ENCODE measurements at regions not wholly inside any gene's neighbourhood (a gene's known extent, or its start where the extent isn't known, plus 50 kb on each side); places are given as distances from the start of the nearest gene placed in this dataset.
"Not testable (repeated sequence)": the region's sequence is repeated elsewhere in the genome, so short reads cannot be mapped to it uniquely, and the experiment has no call there.

DNA sequence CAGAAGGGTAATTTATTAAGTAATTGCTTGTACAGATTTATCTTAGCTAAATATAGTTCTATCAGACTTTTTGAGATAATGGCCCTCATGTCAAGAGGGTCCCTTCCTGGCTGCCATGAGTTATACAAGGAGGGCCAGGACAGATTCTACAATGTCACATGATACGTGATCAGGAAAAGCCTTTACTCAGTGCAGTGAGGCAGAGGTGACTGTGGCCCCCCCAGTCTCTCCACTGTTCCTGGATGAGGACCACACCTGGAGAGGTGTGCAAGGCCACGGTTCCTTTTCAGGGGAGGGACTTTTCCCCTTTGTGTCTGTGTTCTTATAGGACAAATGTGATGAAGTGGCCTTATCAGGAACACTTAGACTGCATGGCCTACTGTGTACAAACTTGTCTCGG lies 54.3 kb upstream of the LRCH1 start:
- no peak for DNase-seq

DNA sequence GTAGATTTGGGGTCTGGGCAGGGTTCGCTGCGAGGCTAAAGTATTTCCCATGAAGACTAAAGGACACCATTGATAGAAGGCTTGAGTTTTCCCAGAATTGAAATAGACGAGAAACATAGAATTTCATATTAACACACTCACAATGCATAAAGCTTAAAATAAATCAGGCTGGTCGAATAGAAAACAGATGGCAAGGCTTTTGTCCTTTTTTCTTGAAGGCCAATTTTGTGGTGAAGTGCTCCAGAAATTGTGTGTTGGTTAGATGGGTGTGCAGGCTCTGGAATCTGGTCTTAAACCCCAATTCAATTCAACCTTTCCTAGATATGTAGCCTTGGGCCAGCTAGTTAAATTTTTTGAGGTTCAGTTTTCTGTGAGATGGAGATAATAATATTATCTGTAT lies 56.9 kb upstream of the LRCH1 start:
- DNase-seq, result no peak

DNA sequence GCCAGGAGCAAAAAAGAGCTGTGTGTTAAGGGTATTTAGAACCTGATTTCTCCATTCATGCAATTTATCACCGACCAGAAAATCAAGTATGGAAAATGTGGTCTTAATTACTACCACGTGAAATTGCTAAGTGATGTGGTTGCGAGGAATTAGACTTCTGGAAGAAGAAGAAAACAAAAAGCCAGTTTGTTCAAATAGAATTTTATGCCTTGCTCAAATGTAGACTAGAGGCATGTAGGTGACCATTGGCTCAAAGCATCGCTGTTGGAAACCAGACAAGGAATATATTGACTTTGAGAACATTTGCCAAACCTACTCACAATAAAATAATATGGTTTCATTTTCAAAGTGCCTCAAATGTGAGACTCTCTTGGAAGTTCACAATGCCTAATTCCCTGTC lies 57.3 kb upstream of the LRCH1 start:
- no peak for DNase-seq

DNA sequence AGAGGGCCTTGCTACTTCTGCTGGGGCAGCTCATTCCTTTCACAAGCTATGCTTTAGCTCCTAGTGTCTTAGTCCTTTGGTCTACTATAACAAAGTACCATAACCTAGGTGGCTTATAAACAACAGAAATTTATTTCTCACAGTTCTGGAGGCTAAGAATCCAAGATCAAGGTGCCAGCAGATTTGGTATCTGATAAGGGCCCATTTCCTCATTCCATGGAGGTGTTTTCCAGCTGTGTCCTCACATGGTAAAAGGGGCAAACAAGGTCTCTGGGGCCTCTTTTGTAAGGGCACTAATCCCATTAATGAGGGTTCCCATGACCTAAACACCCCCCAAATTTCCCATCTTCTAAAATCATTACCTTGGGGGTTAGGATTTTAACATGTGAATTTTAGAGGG lies 57.9 kb upstream of the LRCH1 start:
- DNase-seq, result no peak

DNA sequence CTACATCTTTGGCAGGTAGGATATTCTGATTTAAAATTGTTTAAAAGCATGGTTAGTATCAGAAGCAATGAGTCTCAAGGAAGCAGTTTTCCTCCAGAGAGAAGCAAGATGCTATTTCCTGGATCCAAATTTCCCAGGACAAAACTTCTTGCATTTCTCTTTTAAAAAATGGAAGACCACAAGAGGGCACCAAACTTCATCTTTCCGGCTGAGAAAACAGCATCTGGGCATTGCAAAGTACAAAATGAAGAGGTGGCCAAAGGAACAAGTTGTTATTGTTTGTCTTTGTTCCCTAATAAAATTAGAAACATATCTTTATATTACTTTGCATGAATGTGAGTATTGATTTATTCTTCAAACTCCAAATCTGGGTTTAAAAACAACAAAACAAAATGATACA lies 60.0 kb upstream of the LRCH1 start:
- DNase-seq, result peak; percentile 60

DNA sequence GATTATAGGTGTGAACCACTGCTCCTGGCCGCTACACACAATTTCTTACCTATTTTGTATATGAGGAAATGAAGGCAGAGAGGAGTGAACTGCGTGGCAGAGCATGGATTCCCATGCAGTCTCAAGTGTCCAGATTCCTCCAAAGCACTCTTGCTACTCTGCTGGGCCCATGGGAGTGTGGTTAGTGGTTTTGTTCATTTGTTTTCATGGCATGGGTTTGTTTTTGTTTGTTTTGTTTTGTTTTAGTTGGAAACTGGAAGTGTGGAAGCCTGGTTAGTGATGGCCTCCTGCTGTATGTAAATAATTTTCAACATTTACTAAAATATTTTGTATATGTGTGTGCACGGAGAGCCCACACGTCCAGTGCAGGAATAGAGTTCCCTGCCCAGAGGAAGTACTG lies 61.3 kb upstream of the LRCH1 start:
- DNase-seq, result no peak

DNA sequence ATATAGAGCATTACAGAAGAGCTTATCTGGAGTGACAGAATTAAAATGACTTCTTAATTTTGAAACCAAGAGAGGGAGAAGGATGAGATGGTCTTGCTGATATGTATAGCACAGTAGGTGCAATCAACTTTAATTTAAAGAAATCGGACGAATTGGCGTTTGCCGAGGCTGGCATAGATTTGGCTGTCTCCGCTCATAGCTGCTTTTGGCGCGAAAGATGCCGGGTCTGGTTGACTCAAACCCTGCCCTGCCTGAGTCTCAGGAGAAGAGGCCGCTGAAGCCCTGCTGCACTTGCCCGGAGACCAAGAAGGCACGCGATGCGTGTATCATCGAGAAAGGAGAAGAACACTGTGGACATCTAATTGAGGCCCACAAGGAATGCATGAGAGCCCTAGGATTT lies 62.3 kb upstream of the LRCH1 start:
- not testable (repeated sequence) for DNase-seq

DNA sequence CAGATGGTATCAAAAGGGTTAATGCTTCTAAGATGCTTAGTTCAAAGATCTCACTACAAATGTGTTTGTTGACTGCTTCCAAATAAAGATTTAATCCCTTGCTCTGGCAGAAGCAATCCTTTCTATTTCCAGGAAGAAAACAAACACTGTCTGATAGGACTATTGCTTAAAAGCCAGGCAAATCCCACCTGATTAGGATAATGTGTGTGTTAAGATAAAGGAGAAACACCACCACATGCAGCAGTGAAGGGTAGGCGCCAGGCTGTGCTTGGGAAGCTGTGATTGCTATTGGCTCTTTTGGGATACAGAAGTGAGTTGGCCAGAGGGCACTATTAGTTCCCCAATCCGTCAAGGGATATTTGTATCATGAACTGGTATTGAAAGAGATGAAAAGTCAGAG lies 62.8 kb upstream of the LRCH1 start:
- DNase-seq, result no peak

DNA sequence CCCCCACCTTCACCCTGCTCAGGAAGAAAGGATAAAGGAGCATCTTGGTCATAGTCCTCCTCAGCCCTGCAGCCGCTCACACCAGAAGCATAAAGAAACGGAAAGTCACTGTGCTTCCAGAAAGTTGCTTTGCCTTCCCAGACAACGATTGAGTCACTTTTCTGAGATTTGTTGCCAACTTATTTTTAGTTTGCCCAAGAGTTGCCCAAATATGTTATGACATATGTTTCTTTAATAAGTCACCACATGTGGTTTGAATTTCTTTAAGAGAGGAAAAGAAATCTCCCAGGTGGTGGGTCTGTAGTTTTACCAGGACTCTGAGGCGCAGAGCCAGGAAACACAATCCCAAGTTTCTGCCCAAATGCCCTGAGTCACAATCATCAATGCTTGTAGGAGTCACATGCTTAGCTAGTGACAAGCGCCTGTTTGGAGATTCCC lies 63.4 kb upstream of the LRCH1 start:
- DNase-seq, result no peak

DNA sequence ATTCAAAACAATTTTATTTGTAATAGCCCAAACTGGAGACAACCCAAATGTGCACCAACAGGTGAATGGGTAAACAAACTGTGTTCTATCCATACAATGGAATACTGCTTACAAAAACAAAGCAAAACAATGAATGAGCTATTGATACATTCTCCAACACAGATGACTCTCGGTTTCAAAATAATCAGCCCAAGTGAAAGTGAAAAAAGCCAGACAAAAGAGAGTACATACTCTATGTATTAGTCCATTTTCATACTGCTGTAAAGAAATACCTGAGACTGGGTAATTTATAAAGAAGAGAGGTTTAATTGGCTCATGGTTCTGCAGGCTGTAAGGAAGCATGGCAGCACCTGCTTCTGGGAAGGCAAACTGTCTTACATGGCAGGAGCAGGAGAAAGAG lies 65.2 kb upstream of the LRCH1 start:
- no peak for DNase-seq

DNA sequence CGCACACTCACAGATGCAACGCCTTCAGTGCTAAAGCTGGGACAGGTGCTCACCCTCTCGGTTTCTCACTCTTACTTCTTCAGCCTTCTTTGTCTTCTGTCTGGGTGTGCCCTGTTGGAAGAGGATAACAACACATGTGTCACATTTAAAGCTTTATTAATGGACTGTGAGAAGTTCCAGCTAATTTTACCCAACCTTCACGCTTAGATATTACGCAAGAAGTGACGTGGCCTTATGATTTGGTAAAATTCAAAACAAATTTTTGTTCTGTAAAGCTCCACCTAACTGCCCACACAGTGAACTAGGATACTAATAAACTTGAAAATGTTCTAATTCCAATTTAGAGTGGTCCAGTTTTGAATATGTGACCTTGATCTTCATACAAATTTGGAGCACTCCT lies 66.7 kb upstream of the LRCH1 start:
- no peak for DNase-seq

DNA sequence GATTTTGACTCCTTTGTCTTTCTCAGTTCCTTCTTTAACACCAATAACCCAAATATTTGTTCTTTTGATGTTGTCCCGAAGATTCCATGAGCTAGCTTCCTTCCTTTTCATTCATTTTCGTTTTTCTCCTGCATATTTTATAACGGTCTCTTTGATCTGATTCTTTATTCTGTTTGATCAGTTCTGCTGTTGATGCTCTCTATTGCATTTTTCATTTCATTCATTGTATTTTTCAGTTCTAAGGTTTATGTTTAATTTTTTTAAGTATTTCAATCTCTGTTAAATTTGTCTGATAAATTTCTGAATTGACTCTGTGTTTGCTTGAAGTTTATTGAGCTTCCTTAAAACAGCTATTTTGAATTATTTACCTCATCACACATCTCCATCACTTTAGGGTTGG lies 68.4 kb upstream of the LRCH1 start:
- no peak for DNase-seq

DNA sequence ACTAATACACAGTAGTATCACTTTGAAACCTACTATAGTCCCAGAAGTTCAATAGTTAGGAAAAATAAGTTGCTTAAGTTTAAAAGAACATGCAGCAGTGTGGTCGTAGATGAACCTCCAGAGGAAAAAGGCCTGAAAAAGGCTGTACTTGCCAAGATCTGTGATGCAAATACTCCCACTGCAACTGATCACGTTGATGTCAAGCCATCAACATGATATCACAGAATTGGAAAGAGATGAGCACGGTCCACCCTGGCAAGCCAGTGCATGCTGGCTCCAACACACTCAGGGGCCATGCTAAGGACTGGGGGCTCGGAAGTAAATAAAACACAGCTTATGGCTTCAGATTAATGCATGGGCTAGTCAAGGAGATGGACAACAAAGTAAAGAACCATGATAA lies 71.8 kb upstream of the LRCH1 start:
- no peak for DNase-seq

DNA sequence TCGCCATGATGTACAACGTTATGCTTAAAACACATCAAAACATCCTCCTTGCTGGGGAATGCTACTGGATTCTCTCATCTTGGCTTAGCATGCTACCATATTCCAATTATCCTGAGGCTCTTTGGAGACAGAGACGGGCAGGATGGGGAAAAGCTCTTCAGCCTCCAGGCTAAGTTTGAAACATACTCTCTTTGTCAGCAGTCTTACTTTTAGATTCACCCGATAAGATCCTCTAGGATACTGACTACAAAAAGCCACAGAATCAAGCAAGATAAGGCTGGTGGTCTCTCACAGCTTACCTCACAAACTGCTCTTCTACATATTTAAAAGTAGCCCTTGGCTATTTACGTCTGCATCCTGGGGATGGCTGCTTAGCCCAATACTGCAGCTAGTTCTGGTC lies 72.8 kb upstream of the LRCH1 start:
- no peak for DNase-seq

DNA sequence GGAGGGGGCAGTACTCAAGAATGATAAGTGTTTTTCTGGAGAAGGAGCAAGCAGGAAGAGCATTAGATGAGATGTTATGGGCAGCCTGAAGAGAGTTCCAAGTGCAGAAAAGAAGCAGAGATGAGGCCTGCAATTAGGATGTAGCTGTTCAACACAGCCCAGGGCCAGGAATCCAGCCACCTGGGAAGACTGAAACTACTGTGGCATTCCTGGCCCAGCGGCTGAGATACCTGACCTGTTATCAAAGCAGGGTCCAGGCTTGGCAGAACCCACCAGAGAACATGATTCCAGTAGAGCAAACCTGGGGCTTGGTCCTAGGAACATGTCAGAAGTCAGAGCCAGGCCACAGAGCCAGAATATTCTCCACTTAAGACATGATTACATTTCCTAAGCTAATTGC lies 73.3 kb upstream of the LRCH1 start:
- DNase-seq, result no peak

DNA sequence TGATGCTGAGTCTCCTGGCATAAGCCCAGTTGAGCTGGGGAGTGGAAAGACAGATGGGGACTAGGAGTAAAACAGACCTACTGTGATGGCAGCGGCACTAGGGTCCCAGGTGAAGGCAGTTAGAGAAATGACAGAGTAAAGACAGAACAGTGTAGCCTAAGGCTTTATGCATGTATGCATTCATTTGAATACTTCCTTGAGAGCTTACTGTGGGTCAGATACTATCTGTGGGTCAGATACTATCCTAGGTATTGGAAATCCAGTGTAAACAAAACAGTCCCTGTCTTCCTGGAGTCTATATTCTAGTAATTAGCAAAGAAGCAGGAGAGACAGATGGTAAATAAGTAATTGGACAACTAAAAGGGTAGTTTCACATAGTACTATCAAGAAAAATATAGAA lies 73.7 kb upstream of the LRCH1 start:
- DNase-seq, result no peak

DNA sequence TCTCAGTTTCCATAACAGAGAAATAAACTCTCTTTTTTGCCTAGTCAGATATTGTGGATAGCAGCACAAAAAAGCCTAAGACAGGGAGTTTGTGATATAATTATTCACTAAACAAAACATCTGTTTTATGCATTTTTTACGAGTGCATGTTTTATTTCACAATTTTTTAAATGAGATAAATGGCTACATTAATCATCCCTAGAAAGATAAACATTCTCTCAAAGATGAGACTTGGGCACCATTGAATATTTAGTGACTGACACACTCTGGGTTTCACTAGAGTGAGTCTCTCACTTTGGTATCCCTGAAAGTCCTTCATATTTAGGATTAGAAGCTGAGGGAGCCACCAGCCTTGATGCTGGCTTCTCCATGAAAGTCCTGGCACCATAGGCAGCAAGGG lies 74.3 kb upstream of the LRCH1 start:
- no peak for DNase-seq

DNA sequence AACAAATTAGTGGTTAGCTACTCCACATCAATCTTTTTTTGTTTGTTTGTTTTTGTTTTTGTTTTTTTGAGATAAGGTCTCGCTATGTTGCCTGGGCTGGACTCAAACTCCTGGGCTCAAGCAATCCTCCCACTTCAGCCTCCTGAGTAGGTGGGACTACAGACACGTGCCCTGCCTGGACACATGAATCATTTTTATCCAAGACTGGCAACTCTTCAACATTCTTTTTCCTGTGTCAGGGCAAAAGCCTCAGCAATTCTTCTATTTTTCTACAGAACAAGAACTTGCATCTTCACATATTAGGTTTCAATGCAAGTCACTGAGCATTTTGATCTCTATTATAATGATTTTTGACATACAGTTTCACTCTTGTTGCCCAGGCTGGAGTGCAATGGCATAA lies 76.8 kb upstream of the LRCH1 start:
- DNase-seq, result no peak

DNA sequence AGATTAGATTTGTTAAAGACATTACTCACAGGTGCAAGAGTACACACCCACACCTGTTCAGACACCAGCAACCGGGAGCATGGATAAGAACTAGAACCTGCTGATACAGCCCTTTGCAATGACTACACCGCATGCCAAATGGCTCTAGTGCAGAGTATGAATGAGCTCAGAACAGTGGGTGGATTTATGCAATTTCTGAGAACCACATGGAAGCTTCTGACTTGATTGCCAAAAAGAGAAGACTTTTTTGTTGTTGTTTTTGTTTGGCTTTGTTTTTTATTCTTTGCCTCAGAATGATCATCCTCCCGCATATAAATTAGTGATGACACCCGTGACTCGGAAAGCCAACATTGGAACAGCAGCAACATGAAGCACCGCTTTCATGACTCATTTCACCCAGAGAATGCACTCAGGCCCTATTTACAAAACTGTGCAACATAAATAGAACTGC lies 77.4 kb upstream of the LRCH1 start:
- peak; percentile 57 for DNase-seq

DNA sequence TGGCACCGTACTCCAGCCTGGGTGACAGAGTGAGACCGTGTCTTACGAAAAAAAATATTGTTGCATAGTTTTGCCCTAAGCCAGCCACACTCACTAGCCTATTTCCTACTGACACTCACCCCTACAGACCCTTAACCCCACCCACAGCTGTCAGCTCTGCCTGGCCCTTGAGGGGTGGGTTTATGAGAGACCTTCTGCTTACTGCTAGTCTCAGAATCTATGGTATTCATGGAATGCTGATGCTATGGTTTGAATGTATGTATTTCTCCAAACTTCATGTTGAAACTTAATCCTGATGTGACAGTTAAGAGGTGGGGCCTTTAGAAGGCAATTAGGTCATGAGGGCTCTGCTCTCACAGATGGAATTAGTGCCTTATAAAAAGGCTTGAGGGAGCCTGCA lies 79.2 kb upstream of the LRCH1 start:
- DNase-seq, result no peak

DNA sequence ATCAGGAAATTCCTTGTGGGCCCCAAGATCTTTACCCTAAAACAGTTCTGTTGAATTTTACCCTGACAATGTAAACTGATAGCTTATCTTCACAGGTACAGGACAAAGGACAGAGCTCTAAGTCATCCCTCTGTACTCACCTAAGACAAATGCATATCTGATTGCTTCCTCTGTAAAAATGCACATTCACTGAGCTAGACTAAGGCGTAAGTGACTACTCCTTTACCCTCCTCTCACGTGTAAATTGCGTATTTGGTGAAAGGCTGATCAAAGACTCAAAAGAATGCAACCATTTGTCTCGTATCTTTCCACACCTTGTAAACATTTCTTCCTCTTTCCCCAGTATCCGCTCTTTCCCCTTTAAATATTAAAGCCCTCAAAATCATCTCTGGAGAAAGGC lies 80.6 kb upstream of the LRCH1 start:
- no peak for DNase-seq

DNA sequence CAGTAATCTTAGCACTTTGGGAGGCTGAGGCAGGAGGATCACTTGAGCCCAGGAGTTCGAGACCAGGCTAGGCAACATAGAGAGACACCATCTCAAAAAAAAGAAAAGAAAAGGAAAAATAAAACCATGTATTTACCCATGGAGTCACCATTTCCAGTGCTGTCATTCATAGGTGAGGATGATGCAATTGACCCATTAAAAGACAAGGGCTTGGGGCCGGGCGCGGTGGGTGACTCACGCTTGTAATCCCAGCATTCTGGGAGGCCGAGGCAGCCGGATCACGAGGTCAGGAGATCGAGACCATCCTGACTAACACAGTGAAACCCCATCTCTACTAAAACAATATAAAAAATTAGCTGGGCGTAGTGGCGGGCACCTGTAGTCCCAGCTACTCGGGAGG lies 82.6 kb upstream of the RUBCNL start:
- DNase-seq, result not testable (repeated sequence)

DNA sequence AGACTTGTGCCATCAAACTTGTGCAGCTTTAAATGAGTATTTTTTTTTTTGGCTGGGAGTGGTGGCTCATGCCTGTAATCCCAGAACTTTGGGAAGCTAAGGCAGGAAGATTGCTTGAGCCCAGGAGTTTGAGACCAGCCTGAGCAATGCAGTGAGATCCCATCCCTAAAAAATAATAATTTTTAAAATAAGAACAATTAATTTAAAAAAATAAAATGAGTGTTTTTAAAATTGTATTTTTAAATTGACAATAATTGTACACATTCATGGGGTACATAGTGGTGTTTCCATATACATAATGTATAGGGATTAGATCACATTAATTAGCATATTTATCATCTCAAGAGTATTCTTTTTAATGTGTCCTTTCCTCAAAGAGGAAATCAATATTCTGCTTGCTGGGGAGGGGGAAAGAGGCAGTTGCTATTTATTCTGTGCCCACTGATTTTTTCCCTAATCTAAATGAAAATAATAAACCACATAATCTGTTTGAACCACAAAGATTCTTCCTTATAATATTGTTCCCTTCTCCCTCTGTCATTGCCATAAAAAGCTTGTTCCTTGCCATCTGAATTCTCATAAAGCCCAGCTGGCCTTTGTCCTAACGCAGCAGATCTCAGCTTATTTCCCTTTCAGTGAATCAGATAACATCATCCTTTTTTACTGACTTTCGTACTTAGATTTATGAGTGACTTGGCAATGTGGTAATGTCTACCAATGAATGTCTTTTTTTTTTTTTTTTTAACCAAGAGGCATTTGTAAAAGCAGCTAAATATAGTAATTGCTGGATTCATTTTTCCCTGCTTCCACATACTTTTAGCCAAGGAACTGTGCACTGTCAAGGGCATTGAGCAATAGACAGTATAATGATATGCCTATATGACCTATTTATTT lies 81.8 kb upstream of the RUBCNL start:
- DNase-seq, result no peak

DNA sequence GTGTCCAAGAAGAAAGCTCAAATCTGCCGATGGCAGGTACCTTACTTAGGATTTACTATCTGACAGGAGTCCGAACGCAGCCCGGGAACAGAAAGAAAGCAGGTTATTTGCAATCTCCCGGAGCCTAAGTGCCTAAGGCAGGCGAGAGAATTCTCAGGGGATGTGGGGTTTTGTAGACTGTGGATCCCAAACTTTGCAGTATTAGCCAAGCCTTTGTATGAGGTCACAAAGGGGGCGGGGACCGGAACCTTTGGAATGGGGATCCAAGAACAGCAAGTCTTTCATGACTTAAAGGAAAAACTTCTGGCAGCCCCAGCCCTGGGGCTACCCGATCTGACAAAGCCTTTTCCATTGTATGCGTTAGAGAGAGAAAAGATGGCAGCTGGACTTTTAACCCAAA lies 80.6 kb upstream of the RUBCNL start:
- DNase-seq, result not testable (repeated sequence)

DNA sequence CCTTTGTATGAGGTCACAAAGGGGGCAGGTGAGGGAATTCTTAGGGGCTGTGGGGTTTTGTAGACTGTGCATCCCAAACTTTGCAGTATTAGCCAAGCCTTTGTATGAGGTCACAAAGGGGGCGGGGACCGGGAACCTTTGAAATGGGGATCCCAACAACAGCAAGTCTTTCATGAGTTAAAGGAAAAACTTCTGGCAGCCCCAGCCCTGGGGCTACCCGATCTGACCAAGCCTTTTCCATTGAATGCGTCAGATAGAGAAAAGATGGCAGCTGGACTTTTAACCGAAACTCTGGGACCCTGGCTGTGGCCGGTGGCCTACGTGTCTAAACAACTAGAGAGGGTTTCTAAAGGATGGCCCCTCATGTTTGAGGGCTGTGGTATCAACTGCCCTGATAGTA lies 79.0 kb upstream of the RUBCNL start:
- DNase-seq, result not testable (repeated sequence)

Measured in DMS53 (cell line).